Ascending aorta (tissue), 2 donors: ENCODE measurements at regions not wholly inside any gene's neighbourhood (a gene's known extent, or its start where the extent isn't known, plus 50 kb on each side); places are given as distances from the start of the nearest gene placed in this dataset.

Experiments used
- DNase-seq, 2 donors: peaks; one replicate each; pipeline ENCODE4 v3.0.0-alpha.2; 2019; ENCODE audit warnings: low spot score in 2 of 2
- H3K27ac ChIP-seq, 2 donors: fragments of 200-600 bp; sonication (generic); one replicate each; pipeline ENCODE4 v1.5.1; 2016 to 2017; ENCODE audit warnings: mild to moderate bottlenecking in 1 of 2
- H3K27me3 ChIP-seq: fragments of 200-600 bp; sonication (generic); one replicate; pipeline ENCODE4 v1.5.1; 2017
- H3K36me3 ChIP-seq, 2 donors: fragments of 200-600 bp; sonication (generic); one replicate each; pipeline ENCODE4 v1.5.1; 2016
- H3K4me1 ChIP-seq, 2 donors: fragments of 200-600 bp; sonication (generic); one replicate each; pipeline ENCODE4 v1.5.1; 2016 to 2017; ENCODE audit warnings: mild to moderate bottlenecking in 1 of 2
- H3K4me3 ChIP-seq, 2 donors: fragments of 200-600 bp; sonication (generic); one replicate each; pipeline ENCODE4 v1.5.1; 2016 to 2017; ENCODE audit warnings: mild to moderate bottlenecking in 1 of 2
- H3K9me3 ChIP-seq, 2 donors: fragments of 200-600 bp; sonication (generic); one replicate each; pipeline ENCODE4 v1.5.1; 2016
- intact Hi-C: fragments of 100-400 bp; cut with DNase I; formaldehyde crosslinking; loops from one replicate; pipeline ENCODE4 v1.15.1; 2023
- TF ChIP-seq, protein P1 (sequence below), 3 experiments: fragments of 200-600 bp in 2 of 3; fragments of 450-650 bp in 1 of 3; sonication (generic) in 2 of 3; IDR thresholded peaks; one replicate each; pipeline ENCODE4 v1.5.1; 2016 to 2019; ENCODE audit warnings: antibody characterized with exemption in 3 of 3, mild to moderate bottlenecking in 1 of 3, moderate library complexity in 1 of 3

DNA sequence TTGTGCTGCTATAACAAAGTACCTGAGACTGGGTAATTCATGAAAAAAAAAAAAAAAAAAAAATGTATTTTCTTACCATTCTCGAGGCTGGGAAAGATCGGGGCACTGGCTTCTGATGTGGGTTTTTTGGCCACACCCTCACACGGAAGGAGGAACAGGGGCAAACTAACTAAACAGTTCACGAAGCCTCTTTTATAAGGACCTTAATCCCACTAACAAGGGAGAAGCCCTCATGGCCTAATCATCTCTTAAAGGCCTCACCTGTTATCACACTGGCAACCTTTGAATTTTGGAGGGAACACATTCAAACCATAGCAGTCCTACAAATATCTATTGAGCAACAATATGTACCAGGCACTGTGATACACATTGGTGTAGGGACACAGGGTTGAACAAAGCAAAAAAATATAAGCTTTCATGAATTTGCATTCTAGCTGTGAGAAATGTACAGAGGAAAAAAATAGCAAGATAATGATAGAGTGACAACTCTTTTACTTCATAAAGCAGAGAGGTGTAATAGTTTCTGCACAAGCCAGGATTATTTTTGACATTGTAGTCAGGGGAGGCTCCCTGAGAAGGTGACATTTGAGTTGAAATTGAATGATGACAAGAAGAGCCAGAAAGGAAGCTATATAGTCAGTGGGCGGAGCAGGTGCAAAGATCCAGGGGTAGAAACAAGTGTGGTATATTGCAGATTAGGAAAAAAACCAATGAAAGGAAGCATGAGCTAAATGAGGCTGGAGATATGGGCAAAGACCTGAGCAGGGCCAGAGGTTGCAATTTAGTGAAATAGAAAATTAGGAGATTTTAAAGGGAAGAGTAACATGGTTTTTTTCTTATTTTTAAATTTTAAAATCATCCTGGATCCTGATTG is 68.1 kb upstream of the GRAMD2B start:
- H3K9me3 ChIP-seq = no peaks in the 10 kb centered on the region
- TF ChIP-seq, protein P1, sequence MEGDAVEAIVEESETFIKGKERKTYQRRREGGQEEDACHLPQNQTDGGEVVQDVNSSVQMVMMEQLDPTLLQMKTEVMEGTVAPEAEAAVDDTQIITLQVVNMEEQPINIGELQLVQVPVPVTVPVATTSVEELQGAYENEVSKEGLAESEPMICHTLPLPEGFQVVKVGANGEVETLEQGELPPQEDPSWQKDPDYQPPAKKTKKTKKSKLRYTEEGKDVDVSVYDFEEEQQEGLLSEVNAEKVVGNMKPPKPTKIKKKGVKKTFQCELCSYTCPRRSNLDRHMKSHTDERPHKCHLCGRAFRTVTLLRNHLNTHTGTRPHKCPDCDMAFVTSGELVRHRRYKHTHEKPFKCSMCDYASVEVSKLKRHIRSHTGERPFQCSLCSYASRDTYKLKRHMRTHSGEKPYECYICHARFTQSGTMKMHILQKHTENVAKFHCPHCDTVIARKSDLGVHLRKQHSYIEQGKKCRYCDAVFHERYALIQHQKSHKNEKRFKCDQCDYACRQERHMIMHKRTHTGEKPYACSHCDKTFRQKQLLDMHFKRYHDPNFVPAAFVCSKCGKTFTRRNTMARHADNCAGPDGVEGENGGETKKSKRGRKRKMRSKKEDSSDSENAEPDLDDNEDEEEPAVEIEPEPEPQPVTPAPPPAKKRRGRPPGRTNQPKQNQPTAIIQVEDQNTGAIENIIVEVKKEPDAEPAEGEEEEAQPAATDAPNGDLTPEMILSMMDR (IDR thresholded peaks at IDR 0.05) = no peak
- peaks cover 0 to 7% of the 10 kb centered on the region in 2 donors for H3K4me1 ChIP-seq
- no peak overlapping the region for H3K4me3 ChIP-seq
- no peaks in the 10 kb centered on the region for H3K27me3 ChIP-seq
- no peak for DNase-seq
- intact Hi-C loops = loop anchor here (1.0 to 5.0 kb wide), 4 partner anchors 30 to 184 kb away; partner anchors contain the start of gene GRAMD2B
- no peak overlapping the region for H3K27ac ChIP-seq
- H3K36me3 ChIP-seq = no peaks in the 10 kb centered on the region

DNA sequence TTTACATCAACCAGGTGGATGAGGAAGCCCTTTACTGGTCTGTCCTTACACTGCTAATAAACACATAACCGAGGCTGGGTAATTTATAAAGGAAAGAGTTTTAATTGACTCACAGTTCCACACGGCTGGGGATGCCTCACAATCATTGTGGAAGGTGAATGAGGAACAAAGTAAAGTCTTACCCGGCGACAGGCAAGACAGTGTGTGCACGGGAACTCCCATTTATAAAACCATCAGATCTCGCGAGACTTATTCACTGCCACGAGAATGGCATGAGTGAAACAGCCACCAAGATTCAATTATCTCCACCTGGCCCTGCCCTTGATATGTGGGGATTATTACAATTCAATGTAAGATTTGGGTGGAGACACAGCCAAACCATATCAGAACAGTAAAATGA is 67.3 kb upstream of the GRAMD2B start:
- H3K9me3 ChIP-seq = no peaks in the 10 kb centered on the region
- intact Hi-C loops = loop anchor here (2.0 kb wide), 1 partner anchor 29 kb away; no protein-coding TSS in a partner anchor
- H3K27ac ChIP-seq = no peak overlapping the region
- TF ChIP-seq, protein P1 (IDR thresholded peaks at IDR 0.05) = no peak
- no peaks in the 10 kb centered on the region for H3K27me3 ChIP-seq
- no peak overlapping the region for H3K4me3 ChIP-seq
- peaks cover 0 to 7% of the 10 kb centered on the region in 2 donors for H3K4me1 ChIP-seq
- DNase-seq = no peak
- no peaks in the 10 kb centered on the region for H3K36me3 ChIP-seq

- Histone ChIP-seq H3K4me3 (no peak overlapping the region), H3K9me3 (no peaks in the 10 kb centered on the region), H3K27me3 (no peaks in the 10 kb centered on the region), H3K27ac (no peak overlapping the region), H3K36me3 (no peaks in the 10 kb centered on the region), H3K4me1 (peaks cover 0 to 7% of the 10 kb centered on the region in 2 donors)
- TF ChIP-seq, protein P1 (IDR thresholded peaks at IDR 0.05) = no peak
- DNase-seq = no peak
- intact Hi-C loops = no loop called here
Observed at GRCh38 chr5:126357585-126358342, 65.4 kb upstream of the GRAMD2B start.

DNA sequence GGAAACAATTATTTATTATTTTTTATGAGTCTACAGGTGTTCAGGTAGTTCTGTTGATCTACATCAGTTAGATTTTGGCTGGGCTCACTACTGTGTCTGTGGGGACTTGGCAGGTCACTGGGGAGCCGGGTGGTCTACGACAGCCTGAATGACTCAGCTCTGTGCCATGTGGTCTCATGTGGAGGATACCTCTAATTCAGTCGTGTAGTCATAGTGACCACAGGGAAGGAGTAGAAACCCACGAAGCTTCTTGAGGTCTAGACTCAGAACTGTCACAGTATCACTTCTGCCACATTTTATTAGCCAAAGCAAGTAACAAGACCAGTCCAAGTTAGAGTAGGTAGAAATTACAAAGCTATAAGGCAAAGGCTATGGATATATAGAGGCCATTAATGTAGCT is 64.7 kb upstream of the GRAMD2B start:
- no peaks in the 10 kb centered on the region for H3K27me3 ChIP-seq
- no peak overlapping the region for H3K4me3 ChIP-seq
- H3K36me3 ChIP-seq = no peaks in the 10 kb centered on the region
- intact Hi-C loops = no loop called here
- no peaks in the 10 kb centered on the region for H3K9me3 ChIP-seq
- DNase-seq = no peak
- H3K27ac ChIP-seq = no peak overlapping the region
- H3K4me1 ChIP-seq = peaks cover 0 to 5% of the 10 kb centered on the region in 2 donors
- TF ChIP-seq, protein P1 (IDR thresholded peaks at IDR 0.05) = no peak

DNA sequence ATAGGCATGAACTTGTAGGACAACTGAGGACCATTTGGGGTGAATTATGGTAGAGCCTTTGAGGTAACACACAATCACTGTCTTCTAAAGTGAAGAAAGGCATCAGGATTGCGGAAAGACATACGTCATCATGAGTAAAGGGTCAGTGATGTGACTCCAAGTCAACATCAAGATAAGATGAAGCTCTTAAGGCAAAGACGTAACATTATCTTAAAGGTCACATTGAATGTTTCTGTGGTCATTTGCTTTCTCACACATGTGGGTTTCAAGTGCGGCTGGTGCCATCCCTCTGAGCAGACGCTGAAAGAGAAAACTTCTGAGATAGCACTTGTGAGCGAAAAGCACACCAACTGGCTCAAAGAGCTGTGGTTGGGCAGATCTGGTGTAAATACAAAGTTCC is 63.3 kb upstream of the GRAMD2B start:
- DNase-seq = no peak
- Histone ChIP-seq H3K36me3 (no peaks in the 10 kb centered on the region), H3K27me3 (no peaks in the 10 kb centered on the region), H3K4me1 (no peaks in the 10 kb centered on the region), H3K4me3 (no peak overlapping the region), H3K27ac (no peak overlapping the region), H3K9me3 (no peaks in the 10 kb centered on the region)
- TF ChIP-seq, protein P1 (IDR thresholded peaks at IDR 0.05) = no peak
- intact Hi-C loops = no loop called here
